SHP77 (cell line): ENCODE measurements at regions not wholly inside any gene's neighbourhood (a gene's known extent, or its start where the extent isn't known, plus 50 kb on each side); places are given as distances from the start of the nearest gene placed in this dataset.

Source experiments
- DNase-seq, 2 experiments: peaks; one replicate each; lab custom pipeline; 2025; lab: John Stamatoyannopoulos, UW

GRCh38 chrX:42094218-42094617 lies 170.9 kb upstream of the CASK start:
- no peak for DNase-seq

- DNase-seq = no peak
These were observed 170.4 kb upstream of the CASK start for GRCh38 chrX:42093756-42094155.

GRCh38 chrX:42090395-42090794 lies 167.0 kb upstream of the CASK start:
- no peak for DNase-seq

- no peak for DNase-seq
These were observed 165.7 kb upstream of the CASK start for GRCh38 chrX:42089031-42089430.

- DNase-seq = no peak
These were observed 164.6 kb upstream of the CASK start for GRCh38 chrX:42087960-42088359.

- no peak for DNase-seq
These were observed 162.5 kb upstream of the CASK start for GRCh38 chrX:42085836-42086235.

GRCh38 chrX:42079968-42080367 lies 156.6 kb upstream of the CASK start:
- DNase-seq = no peak

- no peak for DNase-seq
These were observed 154.3 kb upstream of the CASK start for GRCh38 chrX:42077675-42078074.

GRCh38 chrX:42075032-42075431 lies 151.7 kb upstream of the CASK start:
- DNase-seq = no peak

- DNase-seq = no peak
These were observed 150.1 kb upstream of the CASK start for GRCh38 chrX:42073448-42073847.

- no peak for DNase-seq
These were observed 147.5 kb upstream of the CASK start for GRCh38 chrX:42070866-42071265.

GRCh38 chrX:42054256-42054655 lies 130.9 kb upstream of the CASK start:
- DNase-seq = no peak

GRCh38 chrX:42050345-42050744 lies 127.0 kb upstream of the CASK start:
- DNase-seq = no peak

- no peak for DNase-seq
These were observed 124.5 kb upstream of the CASK start for GRCh38 chrX:42047886-42048285.

- DNase-seq = no peak
These were observed 104.8 kb upstream of the CASK start for GRCh38 chrX:42028109-42028508.

- DNase-seq = no peak
These were observed 104.1 kb upstream of the CASK start for GRCh38 chrX:42027367-42028000.

- no peak for DNase-seq
These were observed 102.5 kb upstream of the CASK start for GRCh38 chrX:42025861-42026260.

- no peak for DNase-seq
These were observed 99.8 kb upstream of the CASK start for GRCh38 chrX:42023122-42023521.

GRCh38 chrX:42022158-42022557 lies 98.8 kb upstream of the CASK start:
- DNase-seq = no peak

- no peak for DNase-seq
These were observed 97.7 kb upstream of the CASK start for GRCh38 chrX:42021058-42021457.

GRCh38 chrX:42020225-42020624 lies 96.9 kb upstream of the CASK start:
- DNase-seq = no peak

GRCh38 chrX:42017971-42018370 lies 94.6 kb upstream of the CASK start:
- no peak for DNase-seq

GRCh38 chrX:42000836-42001235 lies 77.5 kb upstream of the CASK start:
- no peak for DNase-seq

- DNase-seq = no peak
These were observed 61.3 kb upstream of the CASK start for GRCh38 chrX:41984628-41985027.

GRCh38 chrX:41982953-41983352 lies 59.6 kb upstream of the CASK start:
- no peak for DNase-seq
